IMR-90 (cell line): ENCODE measurements at regions not wholly inside any gene's neighbourhood (a gene's known extent, or its start where the extent isn't known, plus 50 kb on each side); places are given as distances from the start of the nearest gene placed in this dataset.

Experiments used
- ATAC-seq: fragments of 200-7000 bp; cut with Tn5 transposase; 2 replicates; pipeline ENCODE4 v1.9.1; 2020; ENCODE audit warnings: low read depth, mild to moderate bottlenecking, moderate library complexity
- BruUV-seq: library from RNA; stranded (reverse); fragments of 400-500 nt; replicated peaks from 2 replicates; lab custom pipeline; 2021; lab: Mats Ljungman, UMichigan
- CTCF ChIA-PET: fragments of 300-600 bp; formaldehyde crosslinking; extraction: SDS; loops from one replicate; lab custom pipeline; 2021; ENCODE audit warnings: antibody characterized with exemption; lab: Yijun Ruan, JAX
- POLR2A ChIA-PET: fragments of 300-600 bp; sonication (Branson Sonifier 250); formaldehyde crosslinking; loops from one replicate; lab custom pipeline; 2022; ENCODE audit warnings: antibody characterized with exemption; ENCODE audit not compliant: unreplicated experiment; lab: Charles Lee
- DNase-seq: peaks from one replicate; pipeline ENCODE4 v3.0.0; 2013
- H2AFZ ChIP-seq: replicated peaks from 2 replicates; pipeline ENCODE3; 2013; ENCODE audit warnings: low read length, mild to moderate bottlenecking; ENCODE audit not compliant: poor library complexity
- H2AK5ac ChIP-seq: 2 replicates; pipeline ENCODE4 v1.6.1; 2013; ENCODE audit warnings: low read depth, low read length, inconsistent platforms
- H2AK9ac ChIP-seq: replicated peaks from 2 replicates; pipeline ENCODE3; 2013; ENCODE audit warnings: mild to moderate bottlenecking, low read depth, low read length, moderate library complexity; ENCODE audit not compliant: poor library complexity
- H2BK120ac ChIP-seq: 2 replicates; pipeline ENCODE4 v1.6.1; 2013; ENCODE audit warnings: low read depth, low read length, inconsistent platforms
- H2BK15ac ChIP-seq: 3 replicates; pipeline ENCODE4 v1.6.1; 2013; ENCODE audit warnings: low read depth, low read length, inconsistent platforms
- H2BK20ac ChIP-seq: 2 replicates; pipeline ENCODE4 v1.6.1; 2013; ENCODE audit warnings: low read depth, mild to moderate bottlenecking, inconsistent platforms, low read length, moderate library complexity
- H2BK5ac ChIP-seq: 2 replicates; pipeline ENCODE4 v1.6.1; 2013; ENCODE audit warnings: mild to moderate bottlenecking, low read depth, low read length, inconsistent platforms; ENCODE audit not compliant: poor library complexity, severe bottlenecking
- H3K14ac ChIP-seq: replicated peaks from 2 replicates; pipeline ENCODE4 v1.6.1; 2013; ENCODE audit warnings: low read depth, low read length, inconsistent platforms
- H3K18ac ChIP-seq: 2 replicates; pipeline ENCODE4 v1.6.1; 2013; ENCODE audit warnings: low read depth, low read length, control low read depth
- H3K23ac ChIP-seq: 2 replicates; pipeline ENCODE4 v1.6.1; 2013; ENCODE audit warnings: low read depth, low read length, inconsistent platforms
- H3K27ac ChIP-seq: 2 replicates; pipeline ENCODE4 v1.5.1; 2013; ENCODE audit warnings: mild to moderate bottlenecking, control low read depth, low read length; ENCODE audit not compliant: insufficient read depth
- H3K27me3 ChIP-seq: 2 replicates; pipeline ENCODE4 v1.6.1; 2013; ENCODE audit warnings: low read length; ENCODE audit not compliant: control insufficient read depth, insufficient read depth
- H3K36me3 ChIP-seq: 2 replicates; pipeline ENCODE4 v1.6.1; 2013; ENCODE audit warnings: low read length, mixed read lengths; ENCODE audit not compliant: control insufficient read depth, insufficient read depth
- H3K4ac ChIP-seq: 2 replicates; pipeline ENCODE4 v1.6.1; 2013; ENCODE audit warnings: low read depth, low read length, inconsistent platforms
- H3K4me1 ChIP-seq: 2 replicates; pipeline ENCODE4 v1.6.1; 2013; ENCODE audit warnings: low read length, mixed read lengths; ENCODE audit not compliant: control insufficient read depth, insufficient read depth
- H3K4me2 ChIP-seq: 2 replicates; pipeline ENCODE4 v1.6.1; 2013; ENCODE audit warnings: low read depth, mild to moderate bottlenecking, control low read depth, low read length, moderate library complexity
- H3K4me3 ChIP-seq: 2 replicates; pipeline ENCODE4 v1.5.1; 2013; ENCODE audit warnings: low read depth, mild to moderate bottlenecking, control low read depth, low read length, moderate library complexity; ENCODE audit not compliant: insufficient read depth
- H3K56ac ChIP-seq: 2 replicates; pipeline ENCODE4 v1.6.1; 2013; ENCODE audit warnings: low read length, inconsistent platforms; ENCODE audit not compliant: insufficient read depth; ENCODE audit errors: extremely low read depth
- H3K79me1 ChIP-seq, 2 experiments: 2 replicates each; pipeline ENCODE4 v1.6.1; 2013; ENCODE audit warnings: low read length in 2 of 2, inconsistent platforms in 1 of 2, low read depth in 1 of 2
- H3K9ac ChIP-seq: 2 replicates; pipeline ENCODE4 v1.6.1; 2013; ENCODE audit warnings: low read depth, low read length, control low read depth
- H3K9me1 ChIP-seq: 2 replicates; pipeline ENCODE4 v1.6.1; 2013; ENCODE audit warnings: low read length, inconsistent platforms; ENCODE audit not compliant: insufficient read depth
- H3K9me3 ChIP-seq: 2 replicates; pipeline ENCODE4 v1.6.1; 2013; ENCODE audit warnings: low read length; ENCODE audit not compliant: control insufficient read depth, insufficient read depth
- H4K20me1 ChIP-seq: 2 replicates; pipeline ENCODE4 v1.6.1; 2013; ENCODE audit warnings: low read length, inconsistent platforms; ENCODE audit not compliant: insufficient read depth
- H4K5ac ChIP-seq: 2 replicates; pipeline ENCODE4 v1.6.1; 2013; ENCODE audit warnings: mild to moderate bottlenecking, low read depth, low read length, control low read depth
- H4K8ac ChIP-seq, 2 experiments: 2 replicates each; pipeline ENCODE4 v1.6.1; 2013; ENCODE audit warnings: low read depth in 2 of 2, low read length in 2 of 2, control low read depth in 1 of 2, inconsistent platforms in 1 of 2
- H4K91ac ChIP-seq: 2 replicates; pipeline ENCODE4 v1.6.1; 2013; ENCODE audit warnings: low read depth, low read length, inconsistent platforms; ENCODE audit not compliant: insufficient read depth
- BHLHE40 ChIP-seq: fragments of 150-350 bp; IDR thresholded peaks from 2 replicates; pipeline ENCODE4 v1.6.1; 2016; ENCODE audit warnings: mild to moderate bottlenecking, low read depth, low read length
- CEBPB ChIP-seq: IDR thresholded peaks from 2 replicates; pipeline ENCODE4 v1.6.1; 2012; ENCODE audit warnings: low read depth, low read length, improper control_type of control experiment
- CHD1 ChIP-seq: IDR thresholded peaks from 2 replicates; pipeline ENCODE4 v1.6.1; 2012; ENCODE audit warnings: low read depth, low read length, improper control_type of control experiment
- FOS ChIP-seq: fragments of 150-350 bp; IDR thresholded peaks from 2 replicates; pipeline ENCODE4 v1.6.1; 2016; ENCODE audit warnings: low read depth, low read length
- MAFK ChIP-seq: IDR thresholded peaks from 2 replicates; pipeline ENCODE4 v1.6.1; 2012; ENCODE audit warnings: low read depth, low read length, improper control_type of control experiment
- MAZ ChIP-seq: IDR thresholded peaks from 2 replicates; pipeline ENCODE4 v1.6.1; 2012; ENCODE audit warnings: low read depth, mild to moderate bottlenecking, low read length, improper control_type of control experiment, moderate library complexity, borderline replicate concordance
- MXI1 ChIP-seq: IDR thresholded peaks from 2 replicates; pipeline ENCODE4 v1.6.1; 2012; ENCODE audit warnings: low read depth, mild to moderate bottlenecking, low read length, moderate library complexity, borderline replicate concordance
- NFE2L2 ChIP-seq: fragments of 150-350 bp; IDR thresholded peaks from 2 replicates; pipeline ENCODE4 v1.6.1; 2016; ENCODE audit warnings: low read depth, mild to moderate bottlenecking, low read length
- POLR2A ChIP-seq: IDR thresholded peaks from 2 replicates; pipeline ENCODE4 v1.6.1; 2012; ENCODE audit warnings: mild to moderate bottlenecking, low read depth, low read length
- RAD21 ChIP-seq: IDR thresholded peaks from 2 replicates; pipeline ENCODE4 v1.6.1; 2012; ENCODE audit warnings: low read length, improper control_type of control experiment
- RCOR1 ChIP-seq: IDR thresholded peaks from 2 replicates; pipeline ENCODE4 v1.6.1; 2012; ENCODE audit warnings: mild to moderate bottlenecking, low read length, improper control_type of control experiment; ENCODE audit not compliant: insufficient replicate concordance
- RFX5 ChIP-seq: IDR thresholded peaks from 2 replicates; pipeline ENCODE4 v1.8.0; 2012; ENCODE audit warnings: low read depth, mild to moderate bottlenecking, low read length, moderate library complexity
- SMC3 ChIP-seq: fragments of 150-350 bp; IDR thresholded peaks from 2 replicates; pipeline ENCODE4 v1.6.1; 2016; ENCODE audit warnings: low read depth, mild to moderate bottlenecking, antibody characterized with exemption, low read length, moderate library complexity
- WGBS, 2 experiments: methylation state at CpG; one replicate each; pipeline versions ENCODE4 v1.1.5 to v1.1.7; 2013; ENCODE audit warnings: missing lambda C conversion rate in 2 of 2; ENCODE audit not compliant: insufficient read length in 1 of 2; ENCODE audit errors: extremely low coverage in 2 of 2; 5-methylcytosine and 5-hydroxymethylcytosine counted together
- dilution Hi-C: fragments of 300-500 bp; cut with HindIII; formaldehyde crosslinking; loops from one replicate; pipeline ENCODE4 v1.14.3; 2018; ENCODE audit warnings: low sequenced_read_pairs; ENCODE audit not compliant: unreplicated experiment
- in situ Hi-C: fragments of 300-500 bp; cut with MboI; formaldehyde crosslinking; loops from 3 replicates; pipeline ENCODE4 v1.14.3; 2019; ENCODE audit warnings: low sequenced_read_pairs, inconsistent platforms, mixed read lengths
- intact Hi-C: fragments of 100-400 bp; cut with micrococcal nuclease; formaldehyde crosslinking; loops from 2 replicates; pipeline ENCODE4 v1.10.0; 2022
- TF ChIP-seq, protein P1 (sequence below): fragments of 150-350 bp; IDR thresholded peaks from 2 replicates; pipeline ENCODE4 v1.6.1; 2017; ENCODE audit warnings: mild to moderate bottlenecking, antibody characterized with exemption, low read length, low read depth
- TF ChIP-seq, protein P2 (sequence below): fragments of 150-350 bp; IDR thresholded peaks from 2 replicates; pipeline ENCODE4 v1.6.1; 2016; ENCODE audit warnings: low read depth, mild to moderate bottlenecking, low read length, moderate library complexity, borderline replicate concordance
- TF ChIP-seq, protein P3 (sequence below): conservative IDR thresholded peaks from 2 replicates; pipeline ENCODE4 v1.5.1; 2012; ENCODE audit warnings: mild to moderate bottlenecking, low read depth, low read length, improper control_type of control experiment

DNA sequence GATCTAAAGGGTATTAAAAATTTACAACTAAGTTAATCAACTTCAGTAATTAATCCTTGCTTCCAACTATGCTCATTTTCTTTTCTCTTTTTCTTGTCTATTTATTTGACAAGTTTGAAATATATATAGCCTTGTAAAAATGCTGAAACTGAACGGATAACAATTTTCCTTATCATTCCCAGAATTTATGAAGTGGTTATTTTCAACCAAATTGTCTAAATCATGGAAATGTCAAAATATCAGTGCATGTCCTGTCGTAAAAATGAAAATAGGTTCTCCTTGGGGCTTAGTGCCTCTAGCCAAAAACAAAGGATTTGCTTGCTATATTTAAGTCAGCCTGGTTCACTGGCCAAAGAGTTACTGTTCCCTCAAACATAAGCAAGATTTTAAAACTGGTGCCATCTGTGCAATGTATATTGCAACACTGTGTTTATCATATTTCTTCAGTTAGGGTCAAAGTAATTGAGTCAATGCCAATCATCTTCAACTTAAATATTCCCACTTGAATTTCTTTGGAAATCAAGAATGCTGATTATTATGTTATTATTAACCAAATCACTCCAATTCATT is 798.3 kb downstream of the MAT2B start:
- Histone ChIP-seq H3K4ac (no peak overlapping the region), H2AK5ac (no peak overlapping the region), H4K8ac (no peak overlapping the region), H3K9me1 (no peaks in the 10 kb centered on the region), H3K23ac (no peak overlapping the region), H3K14ac (no peak overlapping the region), H3K9me3 (no peaks in the 10 kb centered on the region), H4K5ac (no peak overlapping the region), H3K9ac (no peak overlapping the region), H3K36me3 (no peaks in the 10 kb centered on the region), H2BK120ac (no peak overlapping the region), H3K4me2 (no peak overlapping the region), H3K27ac (no peak overlapping the region), H3K4me3 (no peak overlapping the region), H4K20me1 (no peaks in the 10 kb centered on the region), H3K27me3 (no peaks in the 10 kb centered on the region), H2BK15ac (no peak overlapping the region), H3K18ac (no peak overlapping the region), H2BK5ac (no peak overlapping the region), H2AK9ac (no peak overlapping the region), H4K91ac (no peak overlapping the region), H3K79me1 (no peaks in the 10 kb centered on the region), H3K4me1 (no peaks in the 10 kb centered on the region), H2AFZ (no peak overlapping the region), H3K56ac (no peak overlapping the region), H2BK20ac (no peak overlapping the region)
- no TSS peak for BruUV-seq
- intact Hi-C loops, result no loop called here
- in situ Hi-C loops, result no loop called here
- dilution Hi-C loops, result no loop called here
- TF ChIP-seq POLR2A (no peak), RAD21 (no peak), CHD1 (no peak), SMC3 (no peak), MAFK (no peak), RFX5 (no peak), MXI1 (no peak), NFE2L2 (no peak), FOS (no peak), BHLHE40 (no peak), CEBPB (no peak), RCOR1 (no peak), MAZ (no peak)
- TF ChIP-seq, protein P1, sequence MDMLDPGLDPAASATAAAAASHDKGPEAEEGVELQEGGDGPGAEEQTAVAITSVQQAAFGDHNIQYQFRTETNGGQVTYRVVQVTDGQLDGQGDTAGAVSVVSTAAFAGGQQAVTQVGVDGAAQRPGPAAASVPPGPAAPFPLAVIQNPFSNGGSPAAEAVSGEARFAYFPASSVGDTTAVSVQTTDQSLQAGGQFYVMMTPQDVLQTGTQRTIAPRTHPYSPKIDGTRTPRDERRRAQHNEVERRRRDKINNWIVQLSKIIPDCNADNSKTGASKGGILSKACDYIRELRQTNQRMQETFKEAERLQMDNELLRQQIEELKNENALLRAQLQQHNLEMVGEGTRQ, result no peak
- TF ChIP-seq, protein P2, sequence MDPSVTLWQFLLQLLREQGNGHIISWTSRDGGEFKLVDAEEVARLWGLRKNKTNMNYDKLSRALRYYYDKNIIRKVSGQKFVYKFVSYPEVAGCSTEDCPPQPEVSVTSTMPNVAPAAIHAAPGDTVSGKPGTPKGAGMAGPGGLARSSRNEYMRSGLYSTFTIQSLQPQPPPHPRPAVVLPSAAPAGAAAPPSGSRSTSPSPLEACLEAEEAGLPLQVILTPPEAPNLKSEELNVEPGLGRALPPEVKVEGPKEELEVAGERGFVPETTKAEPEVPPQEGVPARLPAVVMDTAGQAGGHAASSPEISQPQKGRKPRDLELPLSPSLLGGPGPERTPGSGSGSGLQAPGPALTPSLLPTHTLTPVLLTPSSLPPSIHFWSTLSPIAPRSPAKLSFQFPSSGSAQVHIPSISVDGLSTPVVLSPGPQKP, result no peak
- TF ChIP-seq, protein P3, sequence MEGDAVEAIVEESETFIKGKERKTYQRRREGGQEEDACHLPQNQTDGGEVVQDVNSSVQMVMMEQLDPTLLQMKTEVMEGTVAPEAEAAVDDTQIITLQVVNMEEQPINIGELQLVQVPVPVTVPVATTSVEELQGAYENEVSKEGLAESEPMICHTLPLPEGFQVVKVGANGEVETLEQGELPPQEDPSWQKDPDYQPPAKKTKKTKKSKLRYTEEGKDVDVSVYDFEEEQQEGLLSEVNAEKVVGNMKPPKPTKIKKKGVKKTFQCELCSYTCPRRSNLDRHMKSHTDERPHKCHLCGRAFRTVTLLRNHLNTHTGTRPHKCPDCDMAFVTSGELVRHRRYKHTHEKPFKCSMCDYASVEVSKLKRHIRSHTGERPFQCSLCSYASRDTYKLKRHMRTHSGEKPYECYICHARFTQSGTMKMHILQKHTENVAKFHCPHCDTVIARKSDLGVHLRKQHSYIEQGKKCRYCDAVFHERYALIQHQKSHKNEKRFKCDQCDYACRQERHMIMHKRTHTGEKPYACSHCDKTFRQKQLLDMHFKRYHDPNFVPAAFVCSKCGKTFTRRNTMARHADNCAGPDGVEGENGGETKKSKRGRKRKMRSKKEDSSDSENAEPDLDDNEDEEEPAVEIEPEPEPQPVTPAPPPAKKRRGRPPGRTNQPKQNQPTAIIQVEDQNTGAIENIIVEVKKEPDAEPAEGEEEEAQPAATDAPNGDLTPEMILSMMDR, result no peak
- 20% methylated on average over 1 of the region's 2 CpGs; no CpG with 5 or more reads in 1 of the 2 experiments for WGBS, 2 experiments
- DNase-seq, result no peak
- no peak for ATAC-seq
- CTCF ChIA-PET, result no interaction called here
- POLR2A ChIA-PET, result no interaction called here
